Stimulated activated CD8-positive, alpha-beta memory T cell treated with anti-CD3 and anti-CD28 coated beads, Interleukin-2, amount 100 ng/mL, for 1 hour (primary cell): ENCODE measurements at regions not wholly inside any gene's neighbourhood (a gene's known extent, or its start where the extent isn't known, plus 50 kb on each side); places are given as distances from the start of the nearest gene placed in this dataset.

Source experiments
- DNase-seq, 2 donors: peaks; one replicate each; pipeline ENCODE4 v3.0.0-alpha.2; 2020; ENCODE audit warnings: low read depth in 2 of 2

DNA sequence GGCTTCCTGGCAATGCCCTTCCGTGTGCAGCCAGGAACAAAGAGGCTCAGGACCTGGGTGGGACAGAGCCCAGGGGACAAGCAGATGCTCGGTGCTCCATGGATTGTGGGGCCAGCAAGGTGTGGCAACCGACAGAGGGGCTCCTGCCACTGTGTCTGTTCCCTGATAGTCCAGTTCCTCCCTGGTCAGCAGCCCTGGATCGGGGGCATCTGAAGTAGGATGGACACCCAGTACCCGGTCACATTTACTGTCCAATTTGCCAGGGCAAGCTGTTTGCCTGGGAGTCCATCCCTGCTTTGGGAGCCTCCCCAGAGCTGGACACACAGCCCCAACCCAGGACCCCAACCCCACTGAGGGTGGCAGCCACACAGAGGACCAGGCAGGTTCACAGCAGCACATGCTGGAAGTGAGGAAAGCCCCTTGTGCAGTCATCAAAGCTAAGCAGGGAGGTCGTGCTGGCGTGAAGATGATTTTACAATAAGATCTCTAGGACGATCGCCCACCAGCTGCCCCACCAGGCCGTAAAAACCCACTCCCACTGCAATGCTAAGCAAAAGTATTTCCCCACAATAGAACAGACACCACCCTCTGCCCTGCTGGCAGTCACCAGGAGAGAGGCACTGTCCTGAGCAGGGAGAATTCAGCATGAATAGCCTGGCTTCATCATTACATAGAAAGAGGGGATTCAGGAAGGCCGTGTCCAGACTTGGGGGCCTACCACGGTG lies 141.7 kb downstream of the NDUFA10 start:
- DNase-seq, result no peak

- no peak for DNase-seq
Measured at GRCh38 chr2:239882781-239883180, 142.4 kb downstream of the NDUFA10 start.

- DNase-seq, result peak; percentile 11 to 16
Measured at GRCh38 chr2:239882331-239882732, 142.8 kb downstream of the NDUFA10 start.

DNA sequence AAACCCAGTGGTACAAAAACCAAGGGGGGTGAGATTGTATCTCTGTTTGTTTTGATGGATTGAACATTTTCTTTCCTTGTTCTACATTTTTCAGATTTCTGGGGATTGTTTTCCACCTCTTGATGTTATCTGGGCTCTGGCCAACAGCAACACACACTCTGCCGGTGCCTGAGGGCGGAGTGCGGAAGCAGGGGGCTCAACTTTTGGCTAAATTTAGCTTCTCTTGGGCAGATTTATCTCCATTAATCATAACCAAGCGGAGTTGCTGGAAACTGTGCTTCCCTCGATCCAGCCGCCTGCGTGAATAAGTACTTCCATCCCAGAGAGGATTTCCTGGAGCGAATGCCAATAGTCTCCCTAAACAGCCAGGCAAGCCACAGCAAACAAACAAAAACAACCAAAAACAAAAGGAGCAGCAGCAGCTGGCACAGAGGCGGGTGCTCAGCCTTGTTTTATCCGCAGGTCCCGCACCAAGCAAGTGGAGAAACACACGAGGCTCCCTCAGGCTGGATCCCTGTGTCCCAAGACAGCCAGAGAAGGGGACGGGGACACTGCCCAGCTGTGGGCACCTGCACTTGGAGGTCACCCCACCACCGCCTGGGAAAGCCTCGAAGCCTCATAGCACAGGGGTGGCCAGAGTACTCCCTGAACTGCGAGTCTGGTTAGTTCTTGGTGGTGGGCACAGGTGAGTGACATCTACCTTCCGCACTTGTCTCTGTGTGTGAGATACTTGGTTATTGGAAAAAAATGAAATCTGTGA lies 143.4 kb downstream of the NDUFA10 start:
- DNase-seq, result no peak

- no peak for DNase-seq
Measured at GRCh38 chr2:239881031-239881471, 144.1 kb downstream of the NDUFA10 start.

DNA sequence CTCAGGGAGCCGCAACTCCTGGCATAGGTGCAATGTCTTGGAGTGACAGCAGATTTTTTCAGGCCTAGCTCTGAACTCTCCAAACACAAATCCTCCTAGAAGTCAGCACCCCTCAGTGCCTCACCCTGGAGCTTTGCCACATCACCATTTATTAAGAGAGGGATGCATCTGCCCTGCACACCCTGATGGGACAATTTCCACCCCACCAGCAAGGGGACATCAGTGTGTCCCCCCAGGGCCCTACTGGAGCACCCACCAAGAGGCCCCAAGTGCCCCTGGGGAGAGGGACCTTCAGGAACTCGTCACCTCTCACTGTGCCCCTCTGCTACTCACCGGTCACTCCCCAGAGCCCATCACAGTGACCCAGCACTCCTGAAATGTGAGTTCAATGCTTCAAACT lies 144.7 kb downstream of the NDUFA10 start:
- no peak for DNase-seq

DNA sequence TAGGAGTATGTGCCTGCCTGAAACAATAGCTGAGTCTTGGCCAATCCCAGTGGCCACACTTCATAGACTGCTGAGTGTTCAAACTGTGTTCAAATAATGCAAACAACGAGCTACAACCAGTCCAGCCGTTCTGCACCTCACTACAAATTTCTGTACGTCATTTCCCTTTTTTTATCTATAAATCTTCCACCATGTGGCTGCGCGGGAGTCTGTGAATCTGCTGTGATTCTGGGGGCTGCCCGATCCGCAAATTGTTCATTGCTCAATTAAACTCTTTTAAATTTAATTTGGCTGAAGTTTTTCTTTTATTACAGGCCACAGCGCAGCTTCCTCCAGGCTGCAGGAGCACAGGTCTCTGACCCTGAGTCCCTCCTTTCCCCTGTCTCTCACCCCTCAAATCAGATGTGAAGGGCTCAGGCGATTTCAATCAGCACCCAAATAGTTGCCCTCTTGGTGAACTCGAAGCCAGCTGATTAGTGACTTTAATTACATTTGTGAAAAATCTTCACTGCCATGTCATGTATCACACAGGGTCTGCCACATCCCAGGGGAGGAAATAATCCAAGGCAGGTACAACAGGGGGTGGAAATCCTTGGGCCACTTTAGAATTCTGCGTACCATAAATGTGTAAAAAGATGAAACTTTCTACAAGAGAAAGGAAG lies 145.6 kb downstream of the NDUFA10 start:
- DNase-seq, result no peak

DNA sequence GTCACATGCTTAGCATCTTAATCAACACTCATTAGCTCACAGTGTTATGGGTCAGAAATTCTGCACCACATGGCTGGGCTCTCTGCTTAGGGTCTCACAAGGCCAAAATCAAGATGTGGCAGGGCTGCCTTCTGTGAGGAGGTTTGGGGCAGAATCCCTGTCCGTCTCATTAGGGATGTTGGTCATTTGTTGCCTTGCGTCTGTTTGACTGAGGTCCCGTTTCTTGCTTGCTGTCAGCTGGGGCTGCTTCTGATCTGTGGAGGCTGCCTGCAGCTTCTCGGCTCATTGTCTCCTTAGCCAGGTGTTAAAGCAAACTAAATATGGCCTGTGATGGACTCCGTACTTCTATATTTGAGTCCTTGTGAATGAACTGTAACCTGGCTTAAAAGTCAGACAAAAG lies 146.5 kb downstream of the NDUFA10 start:
- DNase-seq, result no peak

DNA sequence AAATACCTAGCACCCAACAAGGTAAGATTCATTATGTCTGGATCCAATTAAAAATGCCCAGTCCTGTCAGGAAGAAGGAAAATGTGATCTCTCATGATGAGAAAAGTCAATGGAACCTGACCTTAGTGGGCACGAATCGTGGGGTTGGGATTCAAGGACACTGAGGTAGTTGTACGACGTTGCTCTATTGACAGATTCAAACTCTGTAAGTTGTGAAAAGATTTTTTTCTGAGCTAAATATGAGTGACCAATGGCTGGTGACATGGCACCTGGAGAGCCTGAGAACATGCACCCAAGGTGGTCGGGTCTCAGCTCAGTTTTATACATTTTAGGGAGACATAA lies 148.2 kb downstream of the NDUFA10 start:
- DNase-seq, result no peak

DNA sequence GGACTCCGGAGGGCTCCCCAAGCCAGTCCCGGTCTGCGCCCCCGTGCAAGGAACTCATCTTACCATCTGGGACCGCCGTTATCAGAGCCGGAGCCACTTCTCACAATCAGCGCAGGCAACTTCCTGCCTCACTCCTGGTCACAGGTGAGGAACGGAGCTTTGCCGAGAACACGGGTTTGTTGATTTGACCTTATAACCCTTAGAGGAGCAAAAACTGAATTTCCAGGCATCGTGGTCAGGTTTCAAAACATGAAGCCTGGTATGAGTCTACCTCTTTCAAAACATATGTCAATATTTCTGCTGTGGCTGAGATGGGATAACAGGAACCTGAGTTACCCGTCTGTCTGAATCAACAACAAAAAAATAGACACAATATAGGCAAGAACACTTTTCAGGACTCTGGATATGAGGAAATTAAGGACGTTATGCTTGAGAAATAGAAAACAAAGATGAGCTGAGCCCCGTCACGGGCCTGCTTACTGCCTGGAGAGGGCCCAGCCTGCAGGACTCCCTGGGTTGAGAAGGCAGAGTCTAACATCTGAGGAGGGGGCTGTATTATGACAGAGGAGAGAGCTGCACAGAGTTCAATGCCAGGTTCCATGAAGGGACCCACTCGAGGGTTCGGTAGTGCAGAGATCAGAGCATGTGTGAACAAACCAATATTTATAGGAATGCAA lies 148.7 kb downstream of the NDUFA10 start:
- no peak for DNase-seq

GRCh38 chr2:239874636-239875356 lies 150.3 kb downstream of the NDUFA10 start:
- no peak for DNase-seq

- no peak for DNase-seq
Measured at GRCh38 chr2:239873656-239874635, 151.2 kb downstream of the NDUFA10 start.

GRCh38 chr2:239871481-239872435 lies 153.4 kb downstream of the NDUFA10 start:
- DNase-seq, result no peak

DNA sequence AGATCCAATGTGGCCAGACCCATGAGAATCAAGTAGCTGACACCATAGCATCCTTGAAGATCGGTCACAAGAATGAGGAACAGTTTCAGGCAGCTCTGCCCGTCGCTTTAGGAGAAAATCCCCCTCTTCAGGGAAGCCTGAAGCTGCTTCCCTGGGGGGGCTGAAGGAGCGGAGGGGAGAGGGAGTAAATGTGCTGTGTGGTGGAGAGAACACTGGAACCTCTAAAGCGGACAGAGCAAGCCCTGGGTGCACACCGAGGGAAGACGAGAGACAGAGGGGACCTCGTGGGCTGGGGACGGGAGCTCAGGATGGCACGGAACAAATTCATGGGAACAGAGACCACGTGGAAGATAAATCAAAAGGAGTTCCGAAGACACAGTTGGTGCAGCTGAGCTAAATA lies 154.3 kb downstream of the NDUFA10 start:
- no peak for DNase-seq

DNA sequence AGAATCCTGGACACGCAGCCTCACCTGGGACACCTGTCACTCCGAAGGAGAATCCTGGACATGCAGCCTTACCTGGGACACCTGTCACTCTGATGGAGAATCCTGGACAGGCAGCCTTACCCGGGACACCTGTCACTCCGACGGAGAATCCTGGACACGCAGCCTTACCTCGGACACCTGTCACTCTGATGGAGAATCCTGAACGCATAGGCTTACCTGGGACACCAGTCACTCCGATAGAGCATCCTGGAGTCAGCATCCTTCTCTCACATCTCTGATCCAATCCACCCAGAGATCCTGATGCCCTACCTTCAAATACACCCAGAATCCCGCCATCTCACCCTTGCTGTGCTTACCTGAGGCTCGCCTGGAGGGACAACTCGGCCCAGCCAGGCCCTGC lies 154.9 kb downstream of the NDUFA10 start:
- no peak for DNase-seq

DNA sequence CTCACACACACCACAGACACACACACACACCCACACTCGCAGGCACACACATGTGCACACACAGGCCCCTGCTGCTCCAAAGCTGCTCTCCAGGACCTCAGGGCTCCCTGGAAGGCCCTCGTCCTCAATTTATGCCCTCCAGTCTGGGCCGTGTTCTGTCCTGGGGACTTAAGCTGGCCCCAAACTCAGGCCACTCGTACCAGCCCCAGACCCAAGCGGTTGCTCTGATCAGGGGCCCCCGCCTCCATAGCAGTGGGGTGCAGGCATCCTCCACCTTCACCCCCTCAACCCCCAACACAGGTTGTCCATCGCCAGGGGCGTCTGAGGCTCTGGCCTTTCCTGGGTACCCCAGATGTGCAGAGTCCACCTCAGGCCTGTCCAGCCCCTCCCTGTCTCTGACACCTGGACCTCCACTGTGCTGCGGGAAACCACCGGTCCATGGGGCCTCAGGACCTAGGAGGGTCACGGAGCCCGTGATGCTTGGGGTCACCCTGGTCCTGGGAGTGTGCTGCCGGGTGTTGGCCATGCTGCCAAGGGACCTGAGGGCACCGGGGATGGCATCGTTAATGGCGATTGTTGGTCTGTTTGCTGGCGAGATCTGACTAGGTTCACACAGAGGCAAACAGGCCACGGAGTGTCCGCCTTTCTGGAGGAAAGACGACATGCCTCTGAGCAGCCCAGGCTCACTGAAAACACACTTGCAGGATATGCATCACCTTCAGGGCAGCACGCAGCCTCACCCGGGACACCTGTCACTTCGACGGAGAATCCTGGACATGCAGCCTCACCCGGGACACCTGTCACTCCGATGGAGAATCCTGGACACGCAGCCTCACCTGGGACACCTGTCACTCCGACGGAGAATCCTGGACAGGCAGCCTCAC lies 155.6 kb downstream of the NDUFA10 start:
- DNase-seq, result no peak

DNA sequence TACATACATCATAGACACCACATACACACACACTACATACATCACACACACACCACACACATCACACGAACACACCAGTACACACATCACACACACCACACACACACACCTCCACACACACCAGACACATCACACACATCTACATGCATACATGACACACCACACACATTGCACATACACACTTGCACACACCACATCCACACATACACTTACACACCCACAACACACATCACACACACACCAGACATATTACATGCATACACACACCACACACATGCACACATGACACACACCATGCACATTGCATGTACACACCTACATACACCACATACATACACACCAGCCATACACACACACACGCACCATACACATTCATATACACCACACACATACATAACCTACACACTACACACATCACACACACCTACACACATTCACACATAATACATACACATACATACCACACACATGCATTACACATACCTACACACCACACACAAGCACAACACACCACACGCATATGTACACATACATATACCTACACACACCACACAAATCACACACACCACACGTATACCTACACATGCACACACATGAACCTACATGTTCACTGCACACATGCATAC lies 156.5 kb downstream of the NDUFA10 start:
- no peak for DNase-seq

GRCh38 chr2:239866778-239867177 lies 158.4 kb downstream of the NDUFA10 start:
- DNase-seq, result no peak
